ENCODE measurements at regions not wholly inside any gene's neighbourhood (a gene's known extent, or its start where the extent isn't known, plus 50 kb on each side); places are given as distances from the start of the nearest gene placed in this dataset.
"Not testable (repeated sequence)": the region's sequence is repeated elsewhere in the genome, so short reads cannot be mapped to it uniquely, and the experiment has no call there.

- 92 to 94% methylated on average over 10 of the region's 10 CpGs for WGBS, 2 experiments
- no peaks in the 10 kb centered on the region for H3K9me3 ChIP-seq (ENCODE audit: control insufficient read depth, low read length)
- H3K4me3 ChIP-seq (ENCODE audit: insufficient read depth, low read depth, low read length) = no peak overlapping the region
- no peaks in the 10 kb centered on the region for H3K36me3 ChIP-seq (ENCODE audit: control insufficient read depth, insufficient read depth, low read length)
- peaks cover 13% of the 10 kb centered on the region for H3K4me1 ChIP-seq (ENCODE audit: control insufficient read depth, insufficient read depth, low read length)
- H3K27ac ChIP-seq (ENCODE audit: insufficient read depth, low read depth, low read length, poor library complexity, severe bottlenecking) = no peak overlapping the region
- no peaks in the 10 kb centered on the region for H3K27me3 ChIP-seq (ENCODE audit: control insufficient read depth, insufficient read depth, low read length, poor library complexity, severe bottlenecking)
These were observed 251.3 kb downstream of the ANKRD60 start for GRCh38 chr20:57977141-57977540.

GRCh38 chr20:57974863-57975262 is 253.6 kb downstream of the ANKRD60 start:
- H3K36me3 ChIP-seq (ENCODE audit: control insufficient read depth, insufficient read depth, low read length) = no peaks in the 10 kb centered on the region
- peaks cover 2% of the 10 kb centered on the region for H3K4me1 ChIP-seq (ENCODE audit: control insufficient read depth, insufficient read depth, low read length)
- no peaks in the 10 kb centered on the region for H3K9me3 ChIP-seq (ENCODE audit: control insufficient read depth, low read length)
- H3K4me3 ChIP-seq (ENCODE audit: insufficient read depth, low read depth, low read length) = no peak overlapping the region
- no peaks in the 10 kb centered on the region for H3K27me3 ChIP-seq (ENCODE audit: control insufficient read depth, insufficient read depth, low read length, poor library complexity, severe bottlenecking)
- WGBS, 2 experiments = 90% methylated on average over 3 of the region's 3 CpGs
- H3K27ac ChIP-seq (ENCODE audit: insufficient read depth, low read depth, low read length, poor library complexity, severe bottlenecking) = no peak overlapping the region

DNA sequence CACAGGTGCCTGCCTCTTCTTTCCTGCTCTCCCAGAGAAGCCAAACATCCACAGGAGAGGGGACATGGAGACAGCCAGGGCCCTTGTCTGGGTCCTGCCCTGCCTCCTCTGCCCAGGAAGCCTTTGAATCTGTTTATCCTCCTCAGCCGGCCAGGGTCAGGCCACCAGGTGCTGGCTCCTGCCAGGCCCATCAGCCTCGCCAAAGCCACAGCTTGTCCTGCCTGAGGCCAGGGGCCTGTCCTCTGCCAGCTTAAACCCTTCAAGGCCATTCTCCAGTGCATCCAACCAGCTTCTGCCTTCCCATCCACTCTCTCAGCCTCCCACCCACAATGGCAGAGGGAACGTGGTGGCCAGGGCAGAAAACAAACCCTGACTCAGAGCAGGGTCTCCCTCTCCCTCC is 254.6 kb downstream of the ANKRD60 start:
- Histone ChIP-seq H3K4me3 (ENCODE audit: insufficient read depth, low read depth, low read length) (no peak overlapping the region), H3K27me3 (ENCODE audit: control insufficient read depth, insufficient read depth, low read length, poor library complexity, severe bottlenecking) (no peaks in the 10 kb centered on the region), H3K9me3 (ENCODE audit: control insufficient read depth, low read length) (no peaks in the 10 kb centered on the region), H3K36me3 (ENCODE audit: control insufficient read depth, insufficient read depth, low read length) (no peaks in the 10 kb centered on the region), H3K27ac (ENCODE audit: insufficient read depth, low read depth, low read length, poor library complexity, severe bottlenecking) (no peak overlapping the region), H3K4me1 (ENCODE audit: control insufficient read depth, insufficient read depth, low read length) (no peaks in the 10 kb centered on the region)
- WGBS, 2 experiments = 85 to 87% methylated on average over 3 of the region's 3 CpGs

- H3K4me1 ChIP-seq (ENCODE audit: control insufficient read depth, insufficient read depth, low read length); H3K9me3 ChIP-seq (ENCODE audit: control insufficient read depth, low read length); H3K4me3 ChIP-seq (ENCODE audit: insufficient read depth, low read depth, low read length); H3K27me3 ChIP-seq (ENCODE audit: control insufficient read depth, insufficient read depth, low read length, poor library complexity, severe bottlenecking); H3K27ac ChIP-seq (ENCODE audit: insufficient read depth, low read depth, low read length, poor library complexity, severe bottlenecking); H3K36me3 ChIP-seq (ENCODE audit: control insufficient read depth, insufficient read depth, low read length): not testable (repeated sequence)
- 100% methylated on average over 1 of the region's 1 CpG; no CpG with 5 or more reads in 1 of the 2 experiments for WGBS, 2 experiments
These were observed 256.9 kb downstream of the ANKRD60 start for GRCh38 chr20:57971583-57971982.

DNA sequence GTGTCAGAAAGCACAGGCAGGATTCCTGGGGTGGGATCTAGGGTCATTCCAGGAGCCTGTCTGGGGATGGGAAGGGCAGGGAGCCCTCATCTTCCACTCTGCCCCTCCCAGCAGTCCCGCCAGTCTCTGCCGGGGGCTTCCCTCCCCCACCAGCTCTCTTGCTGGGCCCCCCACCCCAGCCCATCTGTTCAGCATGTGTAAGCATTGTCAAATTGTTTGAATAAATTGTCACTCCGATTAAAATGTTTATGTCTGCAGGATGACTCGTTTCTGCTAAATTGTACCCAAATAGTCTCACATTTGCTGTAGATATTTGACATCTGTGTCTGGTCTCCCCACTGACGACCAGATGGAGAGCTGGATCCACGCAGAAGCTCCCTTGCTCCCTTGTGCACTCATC is 257.6 kb downstream of the ANKRD60 start:
- Histone ChIP-seq H3K27me3 (ENCODE audit: control insufficient read depth, insufficient read depth, low read length, poor library complexity, severe bottlenecking) (no peaks in the 10 kb centered on the region), H3K9me3 (ENCODE audit: control insufficient read depth, low read length) (no peaks in the 10 kb centered on the region), H3K36me3 (ENCODE audit: control insufficient read depth, insufficient read depth, low read length) (no peaks in the 10 kb centered on the region), H3K4me1 (ENCODE audit: control insufficient read depth, insufficient read depth, low read length) (no peaks in the 10 kb centered on the region), H3K4me3 (ENCODE audit: insufficient read depth, low read depth, low read length) (no peak overlapping the region), H3K27ac (ENCODE audit: insufficient read depth, low read depth, low read length, poor library complexity, severe bottlenecking) (no peak overlapping the region)
- WGBS, 2 experiments = 84 to 85% methylated on average over 6 of the region's 6 CpGs

DNA sequence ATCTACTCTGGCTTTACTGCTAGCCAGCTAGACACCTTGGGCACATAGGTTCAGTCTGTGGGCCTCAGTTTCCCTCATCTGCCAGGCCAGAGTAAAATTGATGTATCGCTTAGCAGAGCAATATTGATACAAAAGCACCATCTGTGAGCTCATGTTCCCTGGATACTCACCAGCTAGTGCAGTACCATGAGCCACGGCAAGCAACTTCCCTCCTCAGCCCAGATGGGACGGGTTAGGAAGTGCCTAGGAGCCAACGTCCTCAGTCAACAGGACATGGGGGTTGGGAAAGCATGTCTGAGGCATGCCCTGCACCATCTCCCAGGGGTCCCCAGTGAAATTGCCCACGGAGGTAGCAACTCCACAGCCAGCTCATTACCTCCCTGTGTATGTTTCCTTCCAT is 258.3 kb downstream of the ANKRD60 start:
- H3K27ac ChIP-seq (ENCODE audit: insufficient read depth, low read depth, low read length, poor library complexity, severe bottlenecking) = no peak overlapping the region
- no peaks in the 10 kb centered on the region for H3K9me3 ChIP-seq (ENCODE audit: control insufficient read depth, low read length)
- WGBS, 2 experiments = 79 to 88% methylated on average over 5 of the region's 5 CpGs
- no peaks in the 10 kb centered on the region for H3K27me3 ChIP-seq (ENCODE audit: control insufficient read depth, insufficient read depth, low read length, poor library complexity, severe bottlenecking)
- H3K36me3 ChIP-seq (ENCODE audit: control insufficient read depth, insufficient read depth, low read length) = no peaks in the 10 kb centered on the region
- H3K4me3 ChIP-seq (ENCODE audit: insufficient read depth, low read depth, low read length) = no peak overlapping the region
- no peaks in the 10 kb centered on the region for H3K4me1 ChIP-seq (ENCODE audit: control insufficient read depth, insufficient read depth, low read length)

DNA sequence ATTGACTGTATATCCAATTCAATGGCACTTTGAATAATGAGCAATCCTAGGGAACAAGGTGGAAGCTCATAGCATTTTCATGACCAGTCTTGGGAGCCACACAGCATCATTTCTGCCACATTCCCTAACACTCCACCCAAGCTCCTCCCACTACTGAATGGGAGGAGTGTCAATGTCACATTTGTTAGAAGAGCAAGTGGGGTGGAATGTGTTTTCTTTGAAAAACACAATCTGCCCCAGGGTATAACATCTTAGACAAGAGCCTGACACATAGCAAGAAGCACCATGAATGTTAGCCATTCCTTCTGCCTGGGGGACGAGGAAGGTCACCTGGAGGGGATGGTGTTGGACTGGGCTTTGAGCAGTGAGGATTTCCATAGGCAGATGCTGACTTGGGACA is 258.3 kb upstream of the PMEPA1 start:
- 88 to 90% methylated on average over 1 of the region's 1 CpG for WGBS, 2 experiments
- Histone ChIP-seq H3K27ac (ENCODE audit: insufficient read depth, low read depth, low read length, poor library complexity, severe bottlenecking) (no peak overlapping the region), H3K27me3 (ENCODE audit: control insufficient read depth, insufficient read depth, low read length, poor library complexity, severe bottlenecking) (no peaks in the 10 kb centered on the region), H3K4me3 (ENCODE audit: insufficient read depth, low read depth, low read length) (no peak overlapping the region), H3K9me3 (ENCODE audit: control insufficient read depth, low read length) (no peaks in the 10 kb centered on the region), H3K36me3 (ENCODE audit: control insufficient read depth, insufficient read depth, low read length) (no peaks in the 10 kb centered on the region), H3K4me1 (ENCODE audit: control insufficient read depth, insufficient read depth, low read length) (no peaks in the 10 kb centered on the region)

DNA sequence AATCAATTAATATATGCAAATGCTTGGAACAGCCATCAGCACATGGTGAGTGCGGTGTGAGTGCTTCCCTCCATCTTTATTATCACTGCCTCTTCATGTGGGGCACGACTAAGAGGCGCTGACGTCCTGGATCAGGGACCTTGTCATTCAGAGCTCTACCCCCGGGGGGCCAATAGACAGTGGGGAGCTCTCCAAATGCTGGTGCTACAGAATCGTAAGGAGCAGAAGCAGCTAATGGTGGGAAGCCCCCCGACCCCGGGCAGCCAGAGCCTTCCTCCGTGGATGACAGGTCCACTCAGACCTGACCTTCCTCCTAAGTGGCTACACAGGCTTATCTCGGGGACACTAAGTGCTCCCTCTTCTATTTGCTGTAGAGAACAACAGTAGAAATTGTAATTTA is 257.5 kb upstream of the PMEPA1 start:
- Histone ChIP-seq H3K36me3 (ENCODE audit: control insufficient read depth, insufficient read depth, low read length) (no peaks in the 10 kb centered on the region), H3K27me3 (ENCODE audit: control insufficient read depth, insufficient read depth, low read length, poor library complexity, severe bottlenecking) (no peaks in the 10 kb centered on the region), H3K9me3 (ENCODE audit: control insufficient read depth, low read length) (no peaks in the 10 kb centered on the region), H3K27ac (ENCODE audit: insufficient read depth, low read depth, low read length, poor library complexity, severe bottlenecking) (no peak overlapping the region), H3K4me1 (ENCODE audit: control insufficient read depth, insufficient read depth, low read length) (no peaks in the 10 kb centered on the region), H3K4me3 (ENCODE audit: insufficient read depth, low read depth, low read length) (no peak overlapping the region)
- WGBS, 2 experiments = 86 to 87% methylated on average over 10 of the region's 10 CpGs

DNA sequence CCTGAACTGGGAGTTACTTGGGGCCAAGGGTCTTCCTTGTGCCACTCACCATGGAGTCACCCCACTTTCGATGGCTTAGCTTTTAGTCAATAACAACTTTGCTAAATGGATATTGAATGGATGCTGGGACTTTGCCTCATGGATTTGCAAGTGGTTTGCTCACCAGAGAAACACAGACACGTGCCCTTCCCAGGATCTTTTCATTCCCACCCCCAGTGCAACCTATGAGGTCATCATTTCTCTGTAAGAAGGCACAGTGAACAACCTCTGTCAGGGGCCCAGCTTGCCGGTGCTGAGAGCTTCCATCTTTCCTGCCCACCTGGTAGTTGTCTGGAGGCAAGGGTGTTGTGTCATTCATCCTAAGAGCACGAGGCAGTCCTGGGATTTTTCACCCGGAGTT is 256.8 kb upstream of the PMEPA1 start:
- Histone ChIP-seq H3K27ac (ENCODE audit: insufficient read depth, low read depth, low read length, poor library complexity, severe bottlenecking) (no peak overlapping the region), H3K4me1 (ENCODE audit: control insufficient read depth, insufficient read depth, low read length) (no peaks in the 10 kb centered on the region), H3K4me3 (ENCODE audit: insufficient read depth, low read depth, low read length) (no peak overlapping the region), H3K9me3 (ENCODE audit: control insufficient read depth, low read length) (no peaks in the 10 kb centered on the region), H3K27me3 (ENCODE audit: control insufficient read depth, insufficient read depth, low read length, poor library complexity, severe bottlenecking) (no peaks in the 10 kb centered on the region), H3K36me3 (ENCODE audit: control insufficient read depth, insufficient read depth, low read length) (no peaks in the 10 kb centered on the region)
- 84 to 89% methylated on average over 5 of the region's 5 CpGs for WGBS, 2 experiments

- H3K9me3 ChIP-seq (ENCODE audit: control insufficient read depth, low read length) = no peaks in the 10 kb centered on the region
- no peak overlapping the region for H3K27ac ChIP-seq (ENCODE audit: insufficient read depth, low read depth, low read length, poor library complexity, severe bottlenecking)
- no peaks in the 10 kb centered on the region for H3K36me3 ChIP-seq (ENCODE audit: control insufficient read depth, insufficient read depth, low read length)
- H3K4me3 ChIP-seq (ENCODE audit: insufficient read depth, low read depth, low read length) = no peak overlapping the region
- no peaks in the 10 kb centered on the region for H3K27me3 ChIP-seq (ENCODE audit: control insufficient read depth, insufficient read depth, low read length, poor library complexity, severe bottlenecking)
- 90 to 94% methylated on average over 11 of the region's 11 CpGs for WGBS, 2 experiments
- H3K4me1 ChIP-seq (ENCODE audit: control insufficient read depth, insufficient read depth, low read length) = no peaks in the 10 kb centered on the region
These were observed 255.6 kb upstream of the PMEPA1 start for GRCh38 chr20:57965441-57965840.

All from ectodermal cell (in vitro differentiated cells).